ENCODE measurements at regions not wholly inside any gene's neighbourhood (a gene's known extent, or its start where the extent isn't known, plus 50 kb on each side); places are given as distances from the start of the nearest gene placed in this dataset.

DNA sequence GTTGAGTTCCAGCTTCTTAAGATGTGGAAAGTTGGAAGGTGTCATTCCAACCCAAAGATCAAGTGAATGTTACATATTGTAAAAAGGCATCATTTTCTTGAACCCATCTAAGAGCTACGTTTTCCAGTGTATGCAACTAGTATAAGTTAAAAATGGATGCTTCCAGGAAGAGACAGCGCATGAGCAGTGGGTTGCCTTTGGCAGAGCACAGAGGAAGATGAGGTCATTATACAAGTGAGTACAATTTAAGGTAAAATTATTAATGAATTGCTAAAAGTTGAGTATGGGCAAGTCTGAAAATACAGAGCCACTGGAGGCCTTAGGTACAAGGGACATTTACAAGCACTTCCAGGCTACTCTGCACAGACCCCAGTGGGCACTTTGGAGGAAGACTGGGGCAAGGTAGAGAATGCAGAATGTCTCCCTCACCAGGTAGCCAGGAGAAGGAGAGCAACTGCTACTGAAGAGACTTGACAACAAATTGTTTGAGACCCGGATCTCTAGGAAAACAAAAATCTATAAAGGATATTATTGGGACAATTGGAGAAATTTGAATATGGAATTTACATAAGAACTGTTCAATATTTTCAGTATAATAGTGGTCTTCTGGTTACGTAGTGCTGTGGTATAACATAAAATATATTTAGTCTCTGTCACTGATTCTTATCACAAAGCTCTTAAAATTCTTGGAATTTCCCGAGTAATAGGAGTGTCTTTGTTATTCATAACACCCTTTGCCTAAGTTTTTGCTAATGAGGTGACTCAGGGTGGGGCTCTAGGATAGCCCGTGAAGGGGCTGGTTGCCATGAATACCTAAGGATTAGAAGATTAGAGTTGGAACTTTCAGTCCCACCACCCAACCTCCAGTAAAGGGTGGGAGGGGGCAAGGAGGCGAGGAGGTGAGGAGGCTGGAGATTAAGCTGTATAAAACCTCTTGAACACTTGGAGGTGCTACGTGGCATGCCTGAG, 129.9 kb upstream of the FER start:
- DNase-seq (ENCODE audit: low read depth, low spot score) (no peak), FAIRE-seq (no peak)
- intact Hi-C loops (cut with micrococcal nuclease): no loop called here
- Histone ChIP-seq H4K20me1 (replicated peaks; ENCODE audit: control insufficient read depth, extremely low read depth, insufficient read depth, low read length) (no peaks in the 10 kb centered on the region), H3K9ac (replicated peaks; ENCODE audit: extremely low read depth, insufficient read depth, low read length) (no peak overlapping the region), H3K36me3 (ENCODE audit: control insufficient read depth in 2 of 2, extremely low read depth in 1 of 2, insufficient read depth in 2 of 2, low read length in 2 of 2) (no peaks in the 10 kb centered on the region), H3K4me1 (ENCODE audit: control insufficient read depth, extremely low read depth, insufficient read depth, low read length) (no peaks in the 10 kb centered on the region), H2AFZ (ENCODE audit: low read depth, low read length) (no peak overlapping the region), H3K79me2 (ENCODE audit: control insufficient read depth, insufficient read depth, low read length) (no peaks in the 10 kb centered on the region), H3K4me3 (replicated peaks in 1 of 3; ENCODE audit: insufficient read depth in 1 of 3, low read depth in 1 of 3, low read length in 3 of 3) (no peak overlapping the region), H3K9me3 (replicated peaks; ENCODE audit: control insufficient read depth, insufficient read depth, low read length) (no peaks in the 10 kb centered on the region), H3K9me1 (replicated peaks; ENCODE audit: control insufficient read depth, extremely low read depth, insufficient read depth, low read length) (no peaks in the 10 kb centered on the region), H3K27me3 (ENCODE audit: control insufficient read depth in 2 of 2, insufficient read depth in 2 of 2, low read length in 2 of 2) (peaks cover 0 to 2% of the 10 kb centered on the region in 2 experiments), H3K4me2 (ENCODE audit: insufficient read depth, low read length) (no peak overlapping the region), H3K27ac (ENCODE audit: insufficient read depth, low read depth, low read length) (no peak overlapping the region)
- POLR2A ChIA-PET: no interaction called here
- dilution Hi-C loops (cut with MboI; ENCODE audit: extremely low pct_ligation_motif_present, low sequenced_read_pairs): no loop called here
- no TSS peak for BruUV-seq (replicated peaks)
- CTCF ChIA-PET: interaction anchor here (0.8 kb wide), 1 partner anchor 241 kb away, joined by 3 read pairs; no protein-coding TSS in a partner anchor
- no peak for TF ChIP-seq JUN (IDR thresholded peaks at IDR 0.05; ENCODE audit: borderline replicate concordance, insufficient read depth, insufficient read length, low read depth)
- no peak for TF ChIP-seq GATA2 (IDR thresholded peaks at IDR 0.05; ENCODE audit: insufficient read depth, insufficient read length, low read depth, low read length)
- no peak for TF ChIP-seq FOS (IDR thresholded peaks at IDR 0.05; ENCODE audit: borderline replicate concordance, insufficient read depth, low read length)
- TF ChIP-seq POLR2A (IDR thresholded peaks at IDR 0.05; ENCODE audit: low read depth, low read length): no peak
- TF ChIP-seq, protein P1, sequence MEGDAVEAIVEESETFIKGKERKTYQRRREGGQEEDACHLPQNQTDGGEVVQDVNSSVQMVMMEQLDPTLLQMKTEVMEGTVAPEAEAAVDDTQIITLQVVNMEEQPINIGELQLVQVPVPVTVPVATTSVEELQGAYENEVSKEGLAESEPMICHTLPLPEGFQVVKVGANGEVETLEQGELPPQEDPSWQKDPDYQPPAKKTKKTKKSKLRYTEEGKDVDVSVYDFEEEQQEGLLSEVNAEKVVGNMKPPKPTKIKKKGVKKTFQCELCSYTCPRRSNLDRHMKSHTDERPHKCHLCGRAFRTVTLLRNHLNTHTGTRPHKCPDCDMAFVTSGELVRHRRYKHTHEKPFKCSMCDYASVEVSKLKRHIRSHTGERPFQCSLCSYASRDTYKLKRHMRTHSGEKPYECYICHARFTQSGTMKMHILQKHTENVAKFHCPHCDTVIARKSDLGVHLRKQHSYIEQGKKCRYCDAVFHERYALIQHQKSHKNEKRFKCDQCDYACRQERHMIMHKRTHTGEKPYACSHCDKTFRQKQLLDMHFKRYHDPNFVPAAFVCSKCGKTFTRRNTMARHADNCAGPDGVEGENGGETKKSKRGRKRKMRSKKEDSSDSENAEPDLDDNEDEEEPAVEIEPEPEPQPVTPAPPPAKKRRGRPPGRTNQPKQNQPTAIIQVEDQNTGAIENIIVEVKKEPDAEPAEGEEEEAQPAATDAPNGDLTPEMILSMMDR (IDR thresholded peaks at IDR 0.05; ENCODE audit: extremely low read depth in 1 of 2, insufficient read depth in 1 of 2, low read depth in 1 of 2, low read length in 2 of 2): no peak
- TF ChIP-seq, protein P2, sequence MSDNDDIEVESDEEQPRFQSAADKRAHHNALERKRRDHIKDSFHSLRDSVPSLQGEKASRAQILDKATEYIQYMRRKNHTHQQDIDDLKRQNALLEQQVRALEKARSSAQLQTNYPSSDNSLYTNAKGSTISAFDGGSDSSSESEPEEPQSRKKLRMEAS (IDR thresholded peaks at IDR 0.05; ENCODE audit: insufficient read depth, insufficient read length): no peak
- TF ChIP-seq POLR2AphosphoS5 (IDR thresholded peaks at IDR 0.05; ENCODE audit: insufficient read depth, low read depth, low read length): no peak
- TF ChIP-seq MYC (IDR thresholded peaks at IDR 0.05; ENCODE audit: low read depth, low read length): no peak
- TF ChIP-seq EZH2 (IDR thresholded peaks at IDR 0.05; ENCODE audit: borderline replicate concordance, low read depth, low read length, severe bottlenecking): no peak

Measured in endothelial cell of umbilical vein (primary cell).